HCT116 (cell line): ENCODE measurements at regions not wholly inside any gene's neighbourhood (a gene's known extent, or its start where the extent isn't known, plus 50 kb on each side); places are given as distances from the start of the nearest gene placed in this dataset.

Experiments used
- ATAC-seq: fragments of 200-7000 bp; cut with Tn5 transposase; 2 replicates; pipeline ENCODE4 v1.9.1; 2020; ENCODE audit warnings: mild to moderate bottlenecking, moderate library complexity
- BruUV-seq: library from RNA; stranded (reverse); fragments of 400-500 nt; replicated peaks from 2 replicates; lab custom pipeline; 2021; lab: Mats Ljungman, UMichigan
- CTCF ChIA-PET: fragments of 300-600 bp; sonication (Branson Sonifier 250); formaldehyde crosslinking; loops from one replicate; lab custom pipeline; 2021; ENCODE audit warnings: antibody characterized with exemption; lab: Charles Lee
- POLR2A ChIA-PET: fragments of 300-600, 350-600 bp; sonication (Branson Sonifier 250); formaldehyde crosslinking; loops from one replicate; lab custom pipeline; 2021; ENCODE audit warnings: antibody characterized with exemption; lab: Charles Lee
- RAD21 ChIA-PET, 2 experiments: fragments of 300-600 bp; sonication (Branson Sonifier 250); formaldehyde crosslinking; loops; one replicate each; lab custom pipeline; 2023; ENCODE audit warnings: low total read pairs in 2 of 2; ENCODE audit not compliant: uncharacterized antibody in 2 of 2, unreplicated experiment in 2 of 2, low non-redundant PET in 1 of 2; lab: Charles Lee
- DNase-seq: peaks from one replicate; pipeline ENCODE4 v3.0.0-alpha.2; 2010; ENCODE audit warnings: low read depth, low spot score
- H2AFZ ChIP-seq: fragments of 200-600 bp; shearing (Covaris generic), sonication (generic); 2 replicates; pipeline ENCODE4 v1.6.1; 2017; ENCODE audit warnings: low read depth, mixed run types, mixed read lengths, antibody characterized with exemption, low read length; ENCODE audit not compliant: poor library complexity, severe bottlenecking
- H3K27ac ChIP-seq: 2 replicates; pipeline ENCODE4 v1.5.1; 2012; ENCODE audit warnings: low read depth, low read length
- H3K27me3 ChIP-seq: fragments of 200-600 bp; sonication (generic); 2 replicates; pipeline ENCODE4 v1.6.1; 2016; ENCODE audit warnings: mixed run types, low read length, mixed read lengths; ENCODE audit not compliant: insufficient read depth
- H3K36me3 ChIP-seq, 2 experiments: fragments of 200-500 bp in 1 of 2; fragments of 200-600 bp in 1 of 2; sonication (Bioruptor generic) in 1 of 2; sonication (generic) in 1 of 2; 2 replicates each; pipeline versions ENCODE4 v1.5.1 to v1.6.1; 2014 to 2016; ENCODE audit warnings: low read length in 2 of 2, inconsistent platforms in 1 of 2, mixed read lengths in 1 of 2, mixed run types in 1 of 2; ENCODE audit not compliant: insufficient read depth in 2 of 2, control insufficient read depth in 1 of 2
- H3K4me1 ChIP-seq, 2 experiments: fragments of 200-600 bp in 1 of 2; sonication (generic) in 1 of 2; 2 replicates each; pipeline versions ENCODE4 v1.5.1 to v1.6.1; 2012 to 2017; ENCODE audit warnings: low read length in 2 of 2, inconsistent platforms in 1 of 2, mild to moderate bottlenecking in 1 of 2, mixed read lengths in 1 of 2, mixed run types in 1 of 2, moderate library complexity in 1 of 2; ENCODE audit not compliant: insufficient read depth in 2 of 2, control insufficient read depth in 1 of 2
- H3K4me2 ChIP-seq: fragments of 200-600 bp; sonication (generic); 2 replicates; pipeline ENCODE4 v1.6.1; 2017; ENCODE audit warnings: mixed run types, low read length, mixed read lengths
- H3K4me3 ChIP-seq, 2 experiments: fragments of 200-600 bp in 1 of 2; sonication (generic) in 1 of 2; replicated peaks in 1 of 2; 2 replicates each; pipeline ENCODE4 v1.5.1; 2011 to 2016; ENCODE audit warnings: low read length in 2 of 2, control low read depth in 1 of 2, low read depth in 1 of 2, mild to moderate bottlenecking in 1 of 2, mixed read lengths in 1 of 2, mixed run types in 1 of 2
- H3K79me2 ChIP-seq: fragments of 200-600 bp; sonication (generic); 2 replicates; pipeline ENCODE4 v1.6.1; 2017; ENCODE audit warnings: mild to moderate bottlenecking, mixed run types, low read length, moderate library complexity, mixed read lengths; ENCODE audit not compliant: insufficient read depth
- H3K9ac ChIP-seq: fragments of 200-600 bp; sonication (generic); 2 replicates; pipeline ENCODE4 v1.6.1; 2016; ENCODE audit warnings: low read length, mixed read lengths
- H3K9me2 ChIP-seq: fragments of 200-600 bp; sonication (generic), shearing (Covaris generic); 2 replicates; pipeline ENCODE4 v1.6.1; 2017; ENCODE audit warnings: mixed run types, mild to moderate bottlenecking, moderate library complexity; ENCODE audit not compliant: insufficient read depth
- H3K9me3 ChIP-seq, 2 experiments: fragments of 200-500 bp in 1 of 2; fragments of 200-600 bp in 1 of 2; sonication (Bioruptor generic) in 1 of 2; sonication (generic) in 1 of 2; 2 replicates each; pipeline ENCODE4 v1.6.1; 2014 to 2017; ENCODE audit warnings: low read length in 2 of 2, mixed read lengths in 2 of 2, inconsistent platforms in 1 of 2, low read depth in 1 of 2, mild to moderate bottlenecking in 1 of 2, mixed run types in 1 of 2, moderate library complexity in 1 of 2; ENCODE audit not compliant: control insufficient read depth in 1 of 2, insufficient read depth in 1 of 2
- H4K20me1 ChIP-seq: fragments of 200-600 bp; sonication (generic), shearing (Covaris generic); 2 replicates; pipeline ENCODE4 v1.6.1; 2017; ENCODE audit warnings: mixed run types, mild to moderate bottlenecking, moderate library complexity; ENCODE audit not compliant: insufficient read depth
- CBX3 ChIP-seq: IDR thresholded peaks from 2 replicates; pipeline ENCODE4 v1.6.1; 2012; ENCODE audit warnings: low read depth
- CEBPB ChIP-seq: IDR thresholded peaks from 2 replicates; pipeline ENCODE4 v1.6.1; 2012; ENCODE audit warnings: low read depth
- RAD21 ChIP-seq: IDR thresholded peaks from 2 replicates; pipeline ENCODE4 v1.6.1; 2012; ENCODE audit warnings: low read depth, mild to moderate bottlenecking
- SIN3A ChIP-seq: IDR thresholded peaks from 2 replicates; pipeline ENCODE4 v1.6.1; 2012; ENCODE audit warnings: low read depth
- SP1 ChIP-seq: IDR thresholded peaks from 2 replicates; pipeline ENCODE4 v1.6.1; 2012; ENCODE audit warnings: low read depth
- SRF ChIP-seq: IDR thresholded peaks from 2 replicates; pipeline ENCODE4 v1.6.1; 2012; ENCODE audit warnings: low read depth
- TCF7L2 ChIP-seq: IDR thresholded peaks from 2 replicates; pipeline ENCODE4 v1.7.0; 2011; ENCODE audit warnings: borderline replicate concordance, inconsistent platforms; ENCODE audit not compliant: insufficient read depth, insufficient read length; ENCODE audit errors: extremely low read depth
- ZFX ChIP-seq: fragments of 450-650 bp; IDR thresholded peaks from 2 replicates; pipeline ENCODE4 v1.6.1; 2017
- intact Hi-C: fragments of 100-400 bp; cut with micrococcal nuclease; formaldehyde crosslinking; loops from 2 replicates; pipeline ENCODE4 v1.10.0; 2022
- TF ChIP-seq, protein P1 (sequence below): IDR thresholded peaks from 2 replicates; pipeline ENCODE4 v1.6.1; 2012; ENCODE audit warnings: low read depth

DNA sequence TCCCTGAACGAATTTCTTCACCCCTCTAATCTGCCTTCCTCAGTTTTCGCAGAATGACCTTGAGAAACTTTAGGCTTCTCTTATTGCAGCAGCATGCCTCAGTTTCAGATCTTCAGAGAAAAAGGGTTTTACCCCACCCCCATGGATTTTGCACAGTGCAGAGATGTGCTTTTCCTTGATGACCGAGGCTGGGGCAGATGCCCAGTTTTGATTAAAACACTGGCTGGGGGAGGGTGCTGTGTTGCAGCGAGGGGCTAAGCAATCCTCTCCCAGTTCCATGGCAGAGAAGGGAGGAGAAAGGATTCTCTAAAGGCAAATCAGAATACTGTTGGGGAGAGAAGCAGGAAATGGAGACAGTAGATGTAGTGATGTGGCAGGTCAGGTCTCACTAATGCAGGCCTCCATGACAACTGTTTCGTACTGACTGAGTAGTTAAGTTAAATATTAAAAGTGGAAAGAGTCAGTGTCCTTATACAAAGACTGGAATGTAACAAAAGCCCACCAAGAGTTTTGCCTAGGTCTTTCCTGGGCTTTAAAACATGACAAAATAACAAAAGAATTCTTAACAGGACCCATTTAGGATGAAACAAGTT, 50.8 kb upstream of the PDZD8 start:
- no peaks in the 10 kb centered on the region for H3K4me1 ChIP-seq
- TF ChIP-seq TCF7L2 (no peak), CBX3 (no peak), SP1 (no peak), RAD21 (no peak), SRF (no peak), CEBPB (no peak), SIN3A (no peak), ZFX (no peak)
- TF ChIP-seq, protein P1, sequence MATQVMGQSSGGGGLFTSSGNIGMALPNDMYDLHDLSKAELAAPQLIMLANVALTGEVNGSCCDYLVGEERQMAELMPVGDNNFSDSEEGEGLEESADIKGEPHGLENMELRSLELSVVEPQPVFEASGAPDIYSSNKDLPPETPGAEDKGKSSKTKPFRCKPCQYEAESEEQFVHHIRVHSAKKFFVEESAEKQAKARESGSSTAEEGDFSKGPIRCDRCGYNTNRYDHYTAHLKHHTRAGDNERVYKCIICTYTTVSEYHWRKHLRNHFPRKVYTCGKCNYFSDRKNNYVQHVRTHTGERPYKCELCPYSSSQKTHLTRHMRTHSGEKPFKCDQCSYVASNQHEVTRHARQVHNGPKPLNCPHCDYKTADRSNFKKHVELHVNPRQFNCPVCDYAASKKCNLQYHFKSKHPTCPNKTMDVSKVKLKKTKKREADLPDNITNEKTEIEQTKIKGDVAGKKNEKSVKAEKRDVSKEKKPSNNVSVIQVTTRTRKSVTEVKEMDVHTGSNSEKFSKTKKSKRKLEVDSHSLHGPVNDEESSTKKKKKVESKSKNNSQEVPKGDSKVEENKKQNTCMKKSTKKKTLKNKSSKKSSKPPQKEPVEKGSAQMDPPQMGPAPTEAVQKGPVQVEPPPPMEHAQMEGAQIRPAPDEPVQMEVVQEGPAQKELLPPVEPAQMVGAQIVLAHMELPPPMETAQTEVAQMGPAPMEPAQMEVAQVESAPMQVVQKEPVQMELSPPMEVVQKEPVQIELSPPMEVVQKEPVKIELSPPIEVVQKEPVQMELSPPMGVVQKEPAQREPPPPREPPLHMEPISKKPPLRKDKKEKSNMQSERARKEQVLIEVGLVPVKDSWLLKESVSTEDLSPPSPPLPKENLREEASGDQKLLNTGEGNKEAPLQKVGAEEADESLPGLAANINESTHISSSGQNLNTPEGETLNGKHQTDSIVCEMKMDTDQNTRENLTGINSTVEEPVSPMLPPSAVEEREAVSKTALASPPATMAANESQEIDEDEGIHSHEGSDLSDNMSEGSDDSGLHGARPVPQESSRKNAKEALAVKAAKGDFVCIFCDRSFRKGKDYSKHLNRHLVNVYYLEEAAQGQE: no peak
- TF ChIP-seq, all 23 proteins: peak for 0
- H3K36me3 ChIP-seq: no peaks in the 10 kb centered on the region
- intact Hi-C loops: no loop called here
- no TSS peak for BruUV-seq
- H4K20me1 ChIP-seq: no peaks in the 10 kb centered on the region
- H3K4me3 ChIP-seq: no peak overlapping the region
- H3K9me3 ChIP-seq: no peaks in the 10 kb centered on the region; a peak in 1 of 4 replicates
- DNase-seq (no peak), ATAC-seq (no peak)
- no peak overlapping the region for H3K9ac ChIP-seq
- H3K4me2 ChIP-seq: no peak overlapping the region
- ChIA-PET POLR2A (no interaction called here), RAD21 (no interaction called here), CTCF (interaction anchor here (1.7 to 9.0 kb wide), 2 partner anchors 16 to 17 kb away, joined by 11 to 92 read pairs; no protein-coding TSS in a partner anchor)
- 0 out of 2 replicates have a peak, but pooled peaks cover 9% of the 10 kb centered on the region for H3K27me3 ChIP-seq
- no peaks in the 10 kb centered on the region for H3K79me2 ChIP-seq
- no peaks in the 10 kb centered on the region for H3K9me2 ChIP-seq
- no peak overlapping the region for H2AFZ ChIP-seq
- no peak overlapping the region for H3K27ac ChIP-seq
